ENCODE measurements at regions not wholly inside any gene's neighbourhood (a gene's known extent, or its start where the extent isn't known, plus 50 kb on each side); places are given as distances from the start of the nearest gene placed in this dataset.

DNA sequence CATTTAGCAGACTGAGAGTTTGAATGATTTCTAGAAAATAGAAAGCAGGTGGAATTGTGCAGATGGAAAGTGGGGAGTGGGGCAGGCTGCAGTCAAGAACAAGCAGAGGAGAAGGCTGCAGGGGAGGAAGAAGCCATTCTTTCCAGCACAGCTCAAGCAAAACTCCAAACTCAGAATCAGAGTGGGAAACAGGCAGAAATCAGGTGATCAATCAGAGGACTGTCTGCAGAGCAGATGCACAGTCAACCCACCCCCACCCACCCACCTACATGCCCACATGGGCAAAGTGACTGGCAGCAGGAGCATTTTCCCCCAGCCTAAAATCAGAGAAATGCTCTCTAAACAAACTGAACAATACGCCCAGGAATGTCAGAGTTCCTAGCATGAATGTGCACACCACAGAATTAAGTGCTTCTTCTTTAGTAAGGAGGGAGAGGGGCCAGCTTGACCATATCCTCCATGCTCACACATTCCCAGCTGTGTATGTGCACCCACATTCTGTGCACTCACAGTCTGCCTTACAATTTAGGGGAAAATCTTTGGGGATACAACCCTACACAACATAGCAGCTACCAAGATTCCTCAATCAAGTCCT lies 194.1 kb upstream of the PLEKHA5 start:
- TF ChIP-seq, protein P1, sequence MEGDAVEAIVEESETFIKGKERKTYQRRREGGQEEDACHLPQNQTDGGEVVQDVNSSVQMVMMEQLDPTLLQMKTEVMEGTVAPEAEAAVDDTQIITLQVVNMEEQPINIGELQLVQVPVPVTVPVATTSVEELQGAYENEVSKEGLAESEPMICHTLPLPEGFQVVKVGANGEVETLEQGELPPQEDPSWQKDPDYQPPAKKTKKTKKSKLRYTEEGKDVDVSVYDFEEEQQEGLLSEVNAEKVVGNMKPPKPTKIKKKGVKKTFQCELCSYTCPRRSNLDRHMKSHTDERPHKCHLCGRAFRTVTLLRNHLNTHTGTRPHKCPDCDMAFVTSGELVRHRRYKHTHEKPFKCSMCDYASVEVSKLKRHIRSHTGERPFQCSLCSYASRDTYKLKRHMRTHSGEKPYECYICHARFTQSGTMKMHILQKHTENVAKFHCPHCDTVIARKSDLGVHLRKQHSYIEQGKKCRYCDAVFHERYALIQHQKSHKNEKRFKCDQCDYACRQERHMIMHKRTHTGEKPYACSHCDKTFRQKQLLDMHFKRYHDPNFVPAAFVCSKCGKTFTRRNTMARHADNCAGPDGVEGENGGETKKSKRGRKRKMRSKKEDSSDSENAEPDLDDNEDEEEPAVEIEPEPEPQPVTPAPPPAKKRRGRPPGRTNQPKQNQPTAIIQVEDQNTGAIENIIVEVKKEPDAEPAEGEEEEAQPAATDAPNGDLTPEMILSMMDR (conservative IDR thresholded peaks at IDR 0.05; ENCODE audit: low read depth, low read length), result no peak
- no peak for DNase-seq (ENCODE audit: low read depth)
- no peak overlapping the region for H3K4me3 ChIP-seq (ENCODE audit: low read depth, low read length)

- H3K4me3 ChIP-seq (ENCODE audit: low read depth, low read length), result no peak overlapping the region
- TF ChIP-seq, protein P1 (conservative IDR thresholded peaks at IDR 0.05; ENCODE audit: low read depth, low read length), result no peak
- DNase-seq (ENCODE audit: low read depth), result no peak
These were observed 190.5 kb upstream of the PLEKHA5 start for GRCh38 chr12:18939051-18939450.

GRCh38 chr12:18942669-18943068 lies 186.9 kb upstream of the PLEKHA5 start:
- no peak for DNase-seq (ENCODE audit: low read depth)
- TF ChIP-seq, protein P1 (conservative IDR thresholded peaks at IDR 0.05; ENCODE audit: low read depth, low read length), result no peak
- H3K4me3 ChIP-seq (ENCODE audit: low read depth, low read length), result no peak overlapping the region

DNA sequence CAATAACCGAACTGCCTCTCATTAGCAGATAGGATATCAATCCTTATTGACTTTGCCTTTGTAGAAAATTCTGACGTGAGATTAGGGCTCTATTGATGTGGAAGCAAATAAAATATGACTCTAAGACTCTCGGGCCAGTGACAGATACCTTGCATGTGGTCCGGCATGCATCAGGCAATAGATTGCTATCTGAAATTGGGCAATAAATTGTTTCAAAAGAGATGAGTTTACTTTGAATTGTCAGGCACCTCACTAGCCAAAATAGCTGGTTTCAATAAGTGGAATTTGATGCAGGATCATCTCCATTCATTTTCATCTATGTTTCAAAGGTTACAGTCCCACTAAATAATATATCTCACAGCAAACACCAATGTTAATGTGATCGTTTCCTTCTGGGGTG lies 186.3 kb upstream of the PLEKHA5 start:
- TF ChIP-seq, protein P1 (conservative IDR thresholded peaks at IDR 0.05; ENCODE audit: low read depth, low read length), result no peak
- DNase-seq (ENCODE audit: low read depth), result no peak

GRCh38 chr12:18946106-18946505 lies 183.4 kb upstream of the PLEKHA5 start:
- no peak for DNase-seq (ENCODE audit: low read depth)
- TF ChIP-seq, protein P1 (conservative IDR thresholded peaks at IDR 0.05; ENCODE audit: low read depth, low read length), result no peak
- H3K4me3 ChIP-seq (ENCODE audit: low read depth, low read length), result no peak overlapping the region

More for the DNA sequence above, 186.3 kb upstream of the PLEKHA5 start:
- no peak overlapping the region for H3K4me3 ChIP-seq (ENCODE audit: low read depth, low read length)

DNA sequence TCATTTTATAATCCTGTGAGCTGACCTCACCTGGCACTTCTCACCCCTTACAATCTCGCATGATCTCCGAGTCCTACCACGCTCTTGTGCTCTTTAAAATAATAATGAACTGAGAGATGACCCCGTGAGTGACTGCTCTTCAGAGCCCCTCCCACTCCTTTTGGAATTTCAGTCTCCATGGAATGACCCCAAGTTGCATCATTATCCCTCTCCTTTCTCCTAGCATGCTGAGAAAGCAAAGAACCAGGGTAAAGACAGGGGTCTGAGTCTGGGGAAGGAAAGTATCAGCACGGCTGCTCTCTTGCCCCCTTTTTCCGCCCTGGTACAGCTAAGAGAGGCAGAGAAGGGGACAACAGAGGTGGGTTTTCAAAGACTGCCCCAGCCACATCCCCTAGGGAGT lies 178.3 kb upstream of the PLEKHA5 start:
- no peak for DNase-seq (ENCODE audit: low read depth)
- H3K4me3 ChIP-seq (ENCODE audit: low read depth, low read length), result no peak overlapping the region
- TF ChIP-seq, protein P1 (conservative IDR thresholded peaks at IDR 0.05; ENCODE audit: low read depth, low read length), result no peak

GRCh38 chr12:18953505-18953904 lies 176.0 kb upstream of the PLEKHA5 start:
- H3K4me3 ChIP-seq (ENCODE audit: low read depth, low read length), result no peak overlapping the region
- DNase-seq (ENCODE audit: low read depth), result no peak
- TF ChIP-seq, protein P1 (conservative IDR thresholded peaks at IDR 0.05; ENCODE audit: low read depth, low read length), result no peak
